Colonic mucosa (tissue), 4 donors: ENCODE measurements at regions not wholly inside any gene's neighbourhood (a gene's known extent, or its start where the extent isn't known, plus 50 kb on each side); places are given as distances from the start of the nearest gene placed in this dataset.

ENCODE experiments used
- DNase-seq: peaks from one replicate; pipeline ENCODE4 v3.0.0-alpha.2; 2020
- H3K27ac ChIP-seq: fragments of 200-600 bp; one replicate; pipeline ENCODE4 v1.8.0; 2021
- H3K27me3 ChIP-seq: fragments of 200-600 bp; one replicate; pipeline ENCODE4 v1.8.0; 2021
- H3K36me3 ChIP-seq: fragments of 200-600 bp; one replicate; pipeline ENCODE4 v1.8.0; 2021
- H3K4me1 ChIP-seq: fragments of 200-600 bp; one replicate; pipeline ENCODE4 v1.8.0; 2021; ENCODE audit warnings: mild to moderate bottlenecking
- H3K4me3 ChIP-seq: fragments of 200-600 bp; one replicate; pipeline ENCODE4 v1.8.0; 2021
- H3K9ac ChIP-seq, 2 donors: one replicate each; pipeline ENCODE4 v1.7.0; 2013; ENCODE audit warnings: control low read depth in 2 of 2, low read depth in 2 of 2, low read length in 2 of 2
- H3K9me3 ChIP-seq: fragments of 200-600 bp; one replicate; pipeline ENCODE4 v1.8.0; 2021
- intact Hi-C: fragments of 100-400 bp; cut with DNase I; formaldehyde crosslinking; loops from one replicate; pipeline ENCODE4 v1.14.1; 2022
- TF ChIP-seq, protein P1 (sequence below): fragments of 200-600 bp; IDR thresholded peaks from one replicate; pipeline ENCODE4 v1.8.0; 2022; ENCODE audit warnings: antibody characterized with exemption, mild to moderate bottlenecking
- donor health status: healthy.
- donor health status: DM: no; HTN: no; CAD: no.
- donor health status: DM: no; HTN: no; CAD: no.

- TF ChIP-seq, protein P1, sequence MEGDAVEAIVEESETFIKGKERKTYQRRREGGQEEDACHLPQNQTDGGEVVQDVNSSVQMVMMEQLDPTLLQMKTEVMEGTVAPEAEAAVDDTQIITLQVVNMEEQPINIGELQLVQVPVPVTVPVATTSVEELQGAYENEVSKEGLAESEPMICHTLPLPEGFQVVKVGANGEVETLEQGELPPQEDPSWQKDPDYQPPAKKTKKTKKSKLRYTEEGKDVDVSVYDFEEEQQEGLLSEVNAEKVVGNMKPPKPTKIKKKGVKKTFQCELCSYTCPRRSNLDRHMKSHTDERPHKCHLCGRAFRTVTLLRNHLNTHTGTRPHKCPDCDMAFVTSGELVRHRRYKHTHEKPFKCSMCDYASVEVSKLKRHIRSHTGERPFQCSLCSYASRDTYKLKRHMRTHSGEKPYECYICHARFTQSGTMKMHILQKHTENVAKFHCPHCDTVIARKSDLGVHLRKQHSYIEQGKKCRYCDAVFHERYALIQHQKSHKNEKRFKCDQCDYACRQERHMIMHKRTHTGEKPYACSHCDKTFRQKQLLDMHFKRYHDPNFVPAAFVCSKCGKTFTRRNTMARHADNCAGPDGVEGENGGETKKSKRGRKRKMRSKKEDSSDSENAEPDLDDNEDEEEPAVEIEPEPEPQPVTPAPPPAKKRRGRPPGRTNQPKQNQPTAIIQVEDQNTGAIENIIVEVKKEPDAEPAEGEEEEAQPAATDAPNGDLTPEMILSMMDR, result no peak
- Histone ChIP-seq H3K27me3 (no peaks in the 10 kb centered on the region), H3K9ac (no peak overlapping the region), H3K27ac (no peak overlapping the region), H3K9me3 (no peaks in the 10 kb centered on the region), H3K4me3 (no peak overlapping the region), H3K36me3 (no peaks in the 10 kb centered on the region), H3K4me1 (no peaks in the 10 kb centered on the region)
- peak; percentile 2 for DNase-seq
- intact Hi-C loops, result no loop called here
Measured at GRCh38 chr1:30287976-30288375, 435.4 kb downstream of the MATN1 start.

- peak; percentile 12 for DNase-seq
- Histone ChIP-seq H3K9ac (no peak overlapping the region), H3K27ac (no peak overlapping the region), H3K4me1 (no peaks in the 10 kb centered on the region), H3K36me3 (no peaks in the 10 kb centered on the region), H3K4me3 (no peak overlapping the region), H3K9me3 (no peaks in the 10 kb centered on the region), H3K27me3 (no peaks in the 10 kb centered on the region)
- TF ChIP-seq, protein P1, result no peak
- intact Hi-C loops, result no loop called here
Measured at GRCh38 chr1:30286988-30287839, 436.2 kb downstream of the MATN1 start.

GRCh38 chr1:30286241-30286987 lies 437.0 kb downstream of the MATN1 start:
- TF ChIP-seq, protein P1, result no peak
- Histone ChIP-seq H3K9ac (no peak overlapping the region), H3K4me3 (no peak overlapping the region), H3K27me3 (no peaks in the 10 kb centered on the region), H3K9me3 (no peaks in the 10 kb centered on the region), H3K27ac (no peak overlapping the region), H3K4me1 (no peaks in the 10 kb centered on the region), H3K36me3 (no peaks in the 10 kb centered on the region)
- peak; percentile 12 for DNase-seq
- intact Hi-C loops, result no loop called here

GRCh38 chr1:30285501-30285932 lies 437.9 kb downstream of the MATN1 start:
- peak; percentile 11 for DNase-seq
- no peaks in the 10 kb centered on the region for H3K9me3 ChIP-seq
- no peak overlapping the region for H3K27ac ChIP-seq
- no peak overlapping the region for H3K4me3 ChIP-seq
- H3K4me1 ChIP-seq, result no peaks in the 10 kb centered on the region
- no peaks in the 10 kb centered on the region for H3K36me3 ChIP-seq
- intact Hi-C loops, result no loop called here
- H3K27me3 ChIP-seq, result no peaks in the 10 kb centered on the region
- TF ChIP-seq, protein P1, result no peak
- no peak overlapping the region for H3K9ac ChIP-seq

- TF ChIP-seq, protein P1, result no peak
- DNase-seq, result peak; percentile 7
- intact Hi-C loops, result no loop called here
- Histone ChIP-seq H3K27ac (no peak overlapping the region), H3K9ac (no peak overlapping the region), H3K4me3 (no peak overlapping the region), H3K27me3 (no peaks in the 10 kb centered on the region), H3K36me3 (no peaks in the 10 kb centered on the region), H3K4me1 (no peaks in the 10 kb centered on the region), H3K9me3 (no peaks in the 10 kb centered on the region)
Measured at GRCh38 chr1:30284728-30285475, 438.5 kb downstream of the MATN1 start.
